ENCODE measurements at regions not wholly inside any gene's neighbourhood (a gene's known extent, or its start where the extent isn't known, plus 50 kb on each side); places are given as distances from the start of the nearest gene placed in this dataset.

DNA sequence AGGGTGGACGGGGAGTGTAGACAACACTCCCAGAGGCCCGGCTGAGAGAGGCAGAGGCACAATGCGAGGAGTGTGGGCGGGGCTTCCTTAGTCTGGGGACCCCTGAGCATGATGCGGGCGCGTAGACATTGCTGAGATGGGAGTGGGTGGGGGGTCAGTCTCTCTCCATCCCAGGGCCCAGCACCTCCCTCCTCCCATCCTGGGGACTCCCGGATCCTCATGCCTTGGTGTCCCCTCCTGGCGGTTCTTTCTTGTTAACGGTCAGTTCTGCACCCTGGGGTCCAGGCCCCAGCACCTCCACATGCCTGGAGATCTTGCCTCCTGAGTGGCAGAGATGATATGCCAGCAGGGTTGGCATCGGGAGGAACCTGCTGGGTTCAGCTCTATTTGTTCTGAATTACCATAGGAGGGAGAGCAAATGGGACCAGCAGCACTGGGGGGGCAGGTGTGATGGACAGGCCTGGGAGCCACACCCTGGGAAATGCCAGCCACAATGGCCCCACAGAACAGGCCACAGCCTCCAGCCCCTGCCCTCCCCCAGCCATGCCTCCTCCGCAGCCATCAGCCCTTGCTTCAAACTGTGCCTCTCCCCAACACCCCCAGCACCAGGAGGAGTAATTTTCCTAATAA is 55.7 kb downstream of the RTL6 start:
- ATAC-seq (no peak), DNase-seq (ENCODE audit: low read depth, low spot score) (no peak)
- no peak for TF ChIP-seq ZFX (IDR thresholded peaks at IDR 0.05)
- TF ChIP-seq, protein P1, sequence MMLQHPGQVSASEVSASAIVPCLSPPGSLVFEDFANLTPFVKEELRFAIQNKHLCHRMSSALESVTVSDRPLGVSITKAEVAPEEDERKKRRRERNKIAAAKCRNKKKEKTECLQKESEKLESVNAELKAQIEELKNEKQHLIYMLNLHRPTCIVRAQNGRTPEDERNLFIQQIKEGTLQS (IDR thresholded peaks at IDR 0.05), result no peak
- no peak for TF ChIP-seq SIN3A (IDR thresholded peaks at IDR 0.05; ENCODE audit: low read depth)
- no peak for TF ChIP-seq ELF1 (IDR thresholded peaks at IDR 0.05; ENCODE audit: borderline replicate concordance, low read depth)
- no peak for TF ChIP-seq SP1 (IDR thresholded peaks at IDR 0.05; ENCODE audit: low read depth)
- TF ChIP-seq YY1 (IDR thresholded peaks at IDR 0.05; ENCODE audit: extremely low read depth, insufficient replicate concordance, low read depth, low read length), result no peak
- no peak for TF ChIP-seq SRF (IDR thresholded peaks at IDR 0.05; ENCODE audit: low read depth)
- no peak for TF ChIP-seq CEBPB (IDR thresholded peaks at IDR 0.05; ENCODE audit: low read depth)
- TF ChIP-seq JUND (IDR thresholded peaks at IDR 0.05), result no peak
- TF ChIP-seq, protein P2, sequence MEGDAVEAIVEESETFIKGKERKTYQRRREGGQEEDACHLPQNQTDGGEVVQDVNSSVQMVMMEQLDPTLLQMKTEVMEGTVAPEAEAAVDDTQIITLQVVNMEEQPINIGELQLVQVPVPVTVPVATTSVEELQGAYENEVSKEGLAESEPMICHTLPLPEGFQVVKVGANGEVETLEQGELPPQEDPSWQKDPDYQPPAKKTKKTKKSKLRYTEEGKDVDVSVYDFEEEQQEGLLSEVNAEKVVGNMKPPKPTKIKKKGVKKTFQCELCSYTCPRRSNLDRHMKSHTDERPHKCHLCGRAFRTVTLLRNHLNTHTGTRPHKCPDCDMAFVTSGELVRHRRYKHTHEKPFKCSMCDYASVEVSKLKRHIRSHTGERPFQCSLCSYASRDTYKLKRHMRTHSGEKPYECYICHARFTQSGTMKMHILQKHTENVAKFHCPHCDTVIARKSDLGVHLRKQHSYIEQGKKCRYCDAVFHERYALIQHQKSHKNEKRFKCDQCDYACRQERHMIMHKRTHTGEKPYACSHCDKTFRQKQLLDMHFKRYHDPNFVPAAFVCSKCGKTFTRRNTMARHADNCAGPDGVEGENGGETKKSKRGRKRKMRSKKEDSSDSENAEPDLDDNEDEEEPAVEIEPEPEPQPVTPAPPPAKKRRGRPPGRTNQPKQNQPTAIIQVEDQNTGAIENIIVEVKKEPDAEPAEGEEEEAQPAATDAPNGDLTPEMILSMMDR (IDR thresholded peaks at IDR 0.05 in 2 of 3, conservative IDR thresholded peaks at IDR 0.05 in 1 of 3; ENCODE audit: borderline replicate concordance in 1 of 3, insufficient read depth in 1 of 3, low read depth in 2 of 3, low read length in 2 of 3), result no peak
- no peak for TF ChIP-seq RAD21 (IDR thresholded peaks at IDR 0.05; ENCODE audit: low read depth)
- TF ChIP-seq CBX3 (IDR thresholded peaks at IDR 0.05; ENCODE audit: low read depth), result no peak
- Histone ChIP-seq H3K9me2 (ENCODE audit: insufficient read depth) (no peaks in the 10 kb centered on the region), H3K27ac (ENCODE audit: low read depth, low read length) (no peak overlapping the region), H3K36me3 (ENCODE audit: control insufficient read depth in 1 of 2, insufficient read depth in 2 of 2, low read length in 2 of 2) (no peaks in the 10 kb centered on the region), H2AFZ (ENCODE audit: low read depth, low read length, poor library complexity, severe bottlenecking) (no peak overlapping the region), H3K27me3 (ENCODE audit: insufficient read depth, low read length) (no peaks in the 10 kb centered on the region), H3K9me3 (ENCODE audit: control insufficient read depth in 1 of 2, insufficient read depth in 1 of 2, low read depth in 1 of 2, low read length in 2 of 2) (0 out of 4 replicates have a peak, but pooled peaks cover 0 to 3% of the 10 kb centered on the region in 2 experiments), H3K4me1 (ENCODE audit: control insufficient read depth in 1 of 2, insufficient read depth in 2 of 2, low read length in 2 of 2) (peaks cover 3 to 13% of the 10 kb centered on the region in 2 experiments; a peak in 2 of 4 replicates), H3K4me2 (ENCODE audit: low read length) (no peak overlapping the region), H3K9ac (ENCODE audit: low read length) (no peak overlapping the region), H3K79me2 (ENCODE audit: insufficient read depth, low read length) (no peaks in the 10 kb centered on the region), H4K20me1 (ENCODE audit: insufficient read depth) (no peaks in the 10 kb centered on the region), H3K4me3 (replicated peaks in 1 of 2; ENCODE audit: low read depth in 1 of 2, low read length in 2 of 2) (no peak overlapping the region)
- no TSS peak for BruUV-seq (replicated peaks)
- intact Hi-C loops (cut with micrococcal nuclease), result no loop called here
- ChIA-PET POLR2A (no interaction called here), RAD21 (ENCODE audit: low non-redundant PET in 1 of 2, low total read pairs in 2 of 2, uncharacterized antibody in 2 of 2, unreplicated experiment in 2 of 2) (no interaction called here), CTCF (no interaction called here)

All from HCT116 (cell line).